HepG2 (cell line): ENCODE measurements at regions not wholly inside any gene's neighbourhood (a gene's known extent, or its start where the extent isn't known, plus 50 kb on each side); places are given as distances from the start of the nearest gene placed in this dataset.

Source experiments
- ATAC-seq: fragments of 200-7000 bp; cut with Tn5 transposase; 3 replicates; pipeline ENCODE4 v1.9.1; 2020; ENCODE audit warnings: mild to moderate bottlenecking, moderate library complexity
- BruUV-seq: library from RNA; stranded (reverse); fragments of 400-500 nt; replicated peaks from 2 replicates; lab custom pipeline; 2021; lab: Mats Ljungman, UMichigan
- CTCF ChIA-PET: fragments of 300-600 bp; formaldehyde crosslinking; extraction: SDS; loops from one replicate; lab custom pipeline; 2021; ENCODE audit warnings: low total read pairs, inconsistent platforms, low intra/inter-chr PET ratio; lab: Yijun Ruan, JAX
- POLR2A ChIA-PET: fragments of 350-600 bp; sonication (Branson Sonifier 250); formaldehyde crosslinking; loops from one replicate; lab custom pipeline; 2020; ENCODE audit warnings: antibody characterized with exemption, inconsistent platforms; lab: Yijun Ruan, JAX
- DNase-seq: peaks from one replicate; pipeline ENCODE4 v3.0.0-alpha.2; 2015; ENCODE audit warnings: low spot score
- FAIRE-seq: peaks from 3 replicates; lab custom pipeline; 2011; peaks lifted over from hg19 to GRCh38; lab: Jason Lieb, UNC
- H2AFZ ChIP-seq: one replicate; pipeline ENCODE4 v1.6.1; 2011; ENCODE audit warnings: low read length, inconsistent platforms
- H3K27ac ChIP-seq: fragments of 300-600 bp; 3 replicates; pipeline ENCODE4 v1.8.0; 2011; ENCODE audit warnings: mixed run types, mild to moderate bottlenecking, mixed read lengths, low read length, inconsistent platforms; ENCODE audit not compliant: insufficient read depth; ENCODE audit errors: extremely low read length
- H3K27me3 ChIP-seq, 2 experiments: fragments of 200-600 bp in 1 of 2; 2 replicates in 1 of 2; 3 replicates in 1 of 2; pipeline versions ENCODE4 v1.6.0 to v1.8.0; 2011; ENCODE audit warnings: low read length in 2 of 2, mild to moderate bottlenecking in 2 of 2, moderate library complexity in 2 of 2, inconsistent platforms in 1 of 2; ENCODE audit not compliant: insufficient read depth in 2 of 2, control insufficient read depth in 1 of 2
- H3K36me3 ChIP-seq, 2 experiments: fragments of 200-600 bp in 1 of 2; replicated peaks in 1 of 2; 2 replicates in 1 of 2; 3 replicates in 1 of 2; pipeline versions ENCODE4 v1.5.1 to v1.8.0; 2011; ENCODE audit warnings: low read length in 2 of 2, inconsistent platforms in 1 of 2; ENCODE audit not compliant: insufficient read depth in 2 of 2, control insufficient read depth in 1 of 2
- H3K4me1 ChIP-seq: 2 replicates; pipeline ENCODE4 v1.5.1; 2012; ENCODE audit warnings: low read length, inconsistent platforms; ENCODE audit not compliant: insufficient read depth
- H3K4me2 ChIP-seq: 2 replicates; pipeline ENCODE4 v1.6.0; 2011; ENCODE audit warnings: low read depth, low read length, inconsistent platforms
- H3K4me3 ChIP-seq, 3 experiments: fragments of 200-600 bp in 1 of 3; sonication (generic), shearing (Covaris generic) in 1 of 3; replicated peaks in 1 of 3; 2 replicates each; pipeline ENCODE4 v1.5.1; 2011 to 2016; ENCODE audit warnings: low read length in 3 of 3, inconsistent platforms in 2 of 3, low read depth in 2 of 3, mild to moderate bottlenecking in 2 of 3, control low read depth in 1 of 3, mixed read lengths in 1 of 3; ENCODE audit not compliant: insufficient read depth in 1 of 3
- H3K79me2 ChIP-seq: one replicate; pipeline ENCODE4 v1.6.1; 2011; ENCODE audit warnings: low read length, inconsistent platforms; ENCODE audit not compliant: insufficient read depth
- H3K9ac ChIP-seq: 2 replicates; pipeline ENCODE4 v1.6.0; 2011; ENCODE audit warnings: mild to moderate bottlenecking, low read depth, low read length, inconsistent platforms; ENCODE audit not compliant: insufficient read depth
- H3K9me3 ChIP-seq: 2 replicates; pipeline ENCODE4 v1.5.1; 2012; ENCODE audit warnings: mild to moderate bottlenecking, low read length
- H4K20me1 ChIP-seq: 2 replicates; pipeline ENCODE4 v1.6.0; 2011; ENCODE audit warnings: inconsistent platforms, mild to moderate bottlenecking, low read length, moderate library complexity; ENCODE audit not compliant: insufficient read depth
- JDP2 ChIP-seq: sonication (generic); formaldehyde crosslinking; IDR thresholded peaks from 2 replicates; pipeline ENCODE4 v1.8.1; 2022; ENCODE audit warnings: missing genetic modification reagents, borderline replicate concordance
- KMT2B ChIP-seq: IDR thresholded peaks from 2 replicates; pipeline ENCODE4 v1.6.1; 2016; ENCODE audit warnings: missing genetic modification reagents, missing compliant biosample characterization
- NONO ChIP-seq, 2 experiments: fragments of 450-650 bp in 1 of 2; sonication (generic) in 1 of 2; formaldehyde crosslinking in 1 of 2; IDR thresholded peaks in 1 of 2; conservative IDR thresholded peaks in 1 of 2; 2 replicates each; pipeline versions ENCODE4 v1.6.1 to v1.8.0; 2017 to 2022; ENCODE audit warnings: mild to moderate bottlenecking in 1 of 2, missing genetic modification reagents in 1 of 2, moderate library complexity in 1 of 2
- SOX6 ChIP-seq, 2 experiments: fragments of 450-650 bp in 1 of 2; sonication (generic) in 1 of 2; formaldehyde crosslinking in 1 of 2; IDR thresholded peaks; 2 replicates each; pipeline versions ENCODE4 v1.4.0 to v1.6.1; 2017 to 2020; ENCODE audit warnings: antibody characterized with exemption in 1 of 2, mild to moderate bottlenecking in 1 of 2, missing genetic modification reagents in 1 of 2
- ZKSCAN1 ChIP-seq: fragments of 150-350 bp; IDR thresholded peaks from 2 replicates; pipeline ENCODE4 v1.6.1; 2014; ENCODE audit warnings: low read length
- ZNF839 ChIP-seq: sonication (generic); formaldehyde crosslinking; IDR thresholded peaks from 2 replicates; pipeline ENCODE4 v1.4.0; 2020; ENCODE audit warnings: missing genetic modification reagents, mild to moderate bottlenecking, borderline replicate concordance
- WGBS: methylation state at CpG from one replicate; pipeline ENCODE4 v1.1.6; 2017; ENCODE audit warnings: low lambda C conversion rate; 5-methylcytosine and 5-hydroxymethylcytosine counted together
- in situ Hi-C: cut with HindIII; loops from 2 replicates; pipeline ENCODE4 v1.10.0; 2017; ENCODE audit warnings: low pct_unique_long_range_greater_than_20kb; ENCODE audit not compliant: extremely low pct_ligation_motif_present
- intact Hi-C: fragments of 100-400 bp; cut with micrococcal nuclease; formaldehyde crosslinking; loops from one replicate; pipeline ENCODE4 v1.10.0; 2022; ENCODE audit not compliant: unreplicated experiment
- TF ChIP-seq, protein P1 (sequence below): sonication (generic); formaldehyde crosslinking; IDR thresholded peaks from 2 replicates; pipeline ENCODE4 v1.4.0; 2020; ENCODE audit warnings: mild to moderate bottlenecking, missing genetic modification reagents, borderline replicate concordance

DNA sequence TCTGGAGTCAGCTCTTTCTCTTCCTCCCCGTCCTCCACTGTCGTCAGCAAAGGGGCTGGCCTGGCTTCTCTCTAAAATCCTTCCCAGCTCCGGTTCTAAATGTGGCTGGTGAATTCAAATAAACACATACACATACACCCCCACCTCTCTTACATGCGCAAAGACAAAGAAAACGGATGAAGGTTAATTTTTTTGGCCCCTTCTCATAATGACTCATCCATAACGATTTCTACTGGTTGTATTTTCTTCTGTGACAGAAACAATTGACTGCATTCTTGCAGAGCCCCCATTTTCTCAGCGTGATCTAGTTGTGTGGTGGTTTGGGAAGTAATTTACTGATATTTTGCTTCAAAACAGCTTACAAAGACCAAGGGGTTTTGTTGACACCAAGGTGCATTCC is 130.0 kb upstream of the NTM start:
- in situ Hi-C loops: no loop called here
- DNase-seq (no peak), ATAC-seq (no peak), FAIRE-seq (no peak)
- ChIA-PET CTCF (no interaction called here), POLR2A (no interaction called here)
- Histone ChIP-seq H3K4me1 (no peaks in the 10 kb centered on the region), H3K4me2 (no peak overlapping the region), H3K27me3 (peaks cover 0 to 9% of the 10 kb centered on the region in 2 experiments; a peak in 3 of 5 replicates), H3K9me3 (no peaks in the 10 kb centered on the region), H4K20me1 (no peaks in the 10 kb centered on the region), H3K36me3 (no peaks in the 10 kb centered on the region), H3K4me3 (no peak overlapping the region), H3K79me2 (no peaks in the 10 kb centered on the region), H3K9ac (no peak overlapping the region), H3K27ac (no peak overlapping the region), H2AFZ (no peak overlapping the region)
- TF ChIP-seq KMT2B (CRISPR knock-in tag) (no peak), ZNF839 (CRISPR knock-in tag) (no peak), JDP2 (CRISPR knock-in tag) (no peak), NONO (IDR thresholded peaks at IDR 0.05) (no peak), NONO (CRISPR knock-in tag; conservative IDR thresholded peaks at IDR 0.05) (no peak), ZKSCAN1 (no peak), SOX6 (IDR thresholded peaks at IDR 0.05) (no peak), SOX6 (CRISPR knock-in tag; IDR thresholded peaks at IDR 0.05) (no peak)
- TF ChIP-seq, protein P1, sequence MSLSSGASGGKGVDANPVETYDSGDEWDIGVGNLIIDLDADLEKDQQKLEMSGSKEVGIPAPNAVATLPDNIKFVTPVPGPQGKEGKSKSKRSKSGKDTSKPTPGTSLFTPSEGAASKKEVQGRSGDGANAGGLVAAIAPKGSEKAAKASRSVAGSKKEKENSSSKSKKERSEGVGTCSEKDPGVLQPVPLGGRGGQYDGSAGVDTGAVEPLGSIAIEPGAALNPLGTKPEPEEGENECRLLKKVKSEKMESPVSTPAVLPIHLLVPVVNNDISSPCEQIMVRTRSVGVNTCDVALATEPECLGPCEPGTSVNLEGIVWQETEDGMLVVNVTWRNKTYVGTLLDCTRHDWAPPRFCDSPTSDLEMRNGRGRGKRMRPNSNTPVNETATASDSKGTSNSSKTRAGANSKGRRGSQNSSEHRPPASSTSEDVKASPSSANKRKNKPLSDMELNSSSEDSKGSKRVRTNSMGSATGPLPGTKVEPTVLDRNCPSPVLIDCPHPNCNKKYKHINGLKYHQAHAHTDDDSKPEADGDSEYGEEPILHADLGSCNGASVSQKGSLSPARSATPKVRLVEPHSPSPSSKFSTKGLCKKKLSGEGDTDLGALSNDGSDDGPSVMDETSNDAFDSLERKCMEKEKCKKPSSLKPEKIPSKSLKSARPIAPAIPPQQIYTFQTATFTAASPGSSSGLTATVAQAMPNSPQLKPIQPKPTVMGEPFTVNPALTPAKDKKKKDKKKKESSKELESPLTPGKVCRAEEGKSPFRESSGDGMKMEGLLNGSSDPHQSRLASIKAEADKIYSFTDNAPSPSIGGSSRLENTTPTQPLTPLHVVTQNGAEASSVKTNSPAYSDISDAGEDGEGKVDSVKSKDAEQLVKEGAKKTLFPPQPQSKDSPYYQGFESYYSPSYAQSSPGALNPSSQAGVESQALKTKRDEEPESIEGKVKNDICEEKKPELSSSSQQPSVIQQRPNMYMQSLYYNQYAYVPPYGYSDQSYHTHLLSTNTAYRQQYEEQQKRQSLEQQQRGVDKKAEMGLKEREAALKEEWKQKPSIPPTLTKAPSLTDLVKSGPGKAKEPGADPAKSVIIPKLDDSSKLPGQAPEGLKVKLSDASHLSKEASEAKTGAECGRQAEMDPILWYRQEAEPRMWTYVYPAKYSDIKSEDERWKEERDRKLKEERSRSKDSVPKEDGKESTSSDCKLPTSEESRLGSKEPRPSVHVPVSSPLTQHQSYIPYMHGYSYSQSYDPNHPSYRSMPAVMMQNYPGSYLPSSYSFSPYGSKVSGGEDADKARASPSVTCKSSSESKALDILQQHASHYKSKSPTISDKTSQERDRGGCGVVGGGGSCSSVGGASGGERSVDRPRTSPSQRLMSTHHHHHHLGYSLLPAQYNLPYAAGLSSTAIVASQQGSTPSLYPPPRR (CRISPR knock-in tag): no peak
- 2% methylated on average over 7 of the region's 7 CpGs for WGBS
- BruUV-seq: no TSS peak
- intact Hi-C loops: no loop called here
